ENCODE measurements at regions not wholly inside any gene's neighbourhood (a gene's known extent, or its start where the extent isn't known, plus 50 kb on each side); places are given as distances from the start of the nearest gene placed in this dataset.

DNA sequence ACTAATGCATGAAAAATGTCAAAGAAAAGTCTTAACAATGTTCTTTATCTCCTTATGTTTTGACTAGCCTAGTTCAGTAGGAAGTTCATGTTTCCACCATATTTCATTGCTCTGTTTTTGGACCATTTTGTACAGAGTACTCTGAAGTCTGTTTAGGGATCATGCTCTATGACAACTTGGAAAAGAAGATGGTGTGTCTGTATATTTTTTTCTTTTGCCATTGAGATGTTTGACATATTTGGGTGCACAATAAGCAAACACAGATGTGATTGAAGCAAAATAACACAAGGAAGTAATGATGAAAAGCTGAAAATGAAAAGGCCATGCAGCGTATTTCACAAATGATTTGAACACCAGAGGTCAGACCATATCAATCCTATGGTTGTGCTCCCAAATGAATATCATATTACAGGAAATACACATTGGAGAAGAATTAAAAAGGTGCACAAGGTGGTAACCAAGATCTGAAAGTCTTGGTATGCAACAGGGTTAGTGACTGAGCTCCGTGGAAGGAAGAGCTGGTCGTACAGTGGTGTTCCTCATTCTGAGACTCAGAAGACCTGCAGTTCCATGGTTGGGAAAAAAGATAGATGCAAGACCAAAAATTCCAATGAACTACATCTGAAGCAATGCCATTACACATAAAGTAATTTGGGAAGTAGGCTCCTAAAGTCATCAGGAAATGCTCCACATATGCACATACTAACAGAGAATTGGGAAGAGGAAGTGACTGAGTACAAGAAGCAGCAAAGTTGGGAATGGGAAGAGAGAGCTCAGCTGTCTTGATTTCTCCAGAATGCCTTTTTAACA lies 463.5 kb downstream of the LMO4 start:
- no peak for DNase-seq

DNA sequence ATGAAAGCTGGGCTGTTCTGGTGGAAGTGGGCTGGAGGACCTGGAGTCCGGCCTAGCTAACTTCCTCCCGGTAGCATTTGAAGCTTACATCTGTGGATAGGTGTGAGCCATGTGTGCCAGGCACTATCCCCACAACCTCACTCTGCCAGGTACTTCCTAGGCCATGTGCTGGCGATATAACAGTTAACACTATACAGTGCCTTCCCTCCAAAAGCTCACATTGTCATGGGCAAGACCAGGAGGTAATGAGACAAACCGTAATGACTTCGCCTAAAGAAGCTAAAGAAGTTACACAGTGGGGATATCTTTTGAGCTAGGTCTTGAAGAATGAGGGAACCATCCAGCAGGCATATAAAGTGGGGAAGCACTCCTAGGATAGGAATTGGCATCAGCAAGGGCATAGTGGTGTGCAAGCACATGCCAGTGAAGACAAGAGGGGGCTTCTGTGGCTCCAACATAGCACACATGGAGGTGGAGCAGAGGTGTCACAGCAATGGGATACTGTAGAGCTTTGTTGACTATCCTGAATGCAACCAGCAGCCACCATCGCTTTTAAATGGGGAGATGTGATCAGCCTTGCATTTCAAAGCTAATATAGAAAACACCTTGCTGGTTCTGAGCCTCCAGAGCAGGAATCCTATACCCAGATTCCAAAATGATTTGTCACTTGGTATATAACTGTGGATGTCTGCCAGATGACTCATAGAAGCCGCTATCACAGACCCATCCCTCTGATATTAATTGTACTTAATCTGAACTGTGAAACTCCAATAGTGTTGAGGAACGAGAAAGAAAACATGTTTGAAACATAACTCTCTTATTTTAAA lies 466.3 kb downstream of the LMO4 start:
- no peak for DNase-seq

DNA sequence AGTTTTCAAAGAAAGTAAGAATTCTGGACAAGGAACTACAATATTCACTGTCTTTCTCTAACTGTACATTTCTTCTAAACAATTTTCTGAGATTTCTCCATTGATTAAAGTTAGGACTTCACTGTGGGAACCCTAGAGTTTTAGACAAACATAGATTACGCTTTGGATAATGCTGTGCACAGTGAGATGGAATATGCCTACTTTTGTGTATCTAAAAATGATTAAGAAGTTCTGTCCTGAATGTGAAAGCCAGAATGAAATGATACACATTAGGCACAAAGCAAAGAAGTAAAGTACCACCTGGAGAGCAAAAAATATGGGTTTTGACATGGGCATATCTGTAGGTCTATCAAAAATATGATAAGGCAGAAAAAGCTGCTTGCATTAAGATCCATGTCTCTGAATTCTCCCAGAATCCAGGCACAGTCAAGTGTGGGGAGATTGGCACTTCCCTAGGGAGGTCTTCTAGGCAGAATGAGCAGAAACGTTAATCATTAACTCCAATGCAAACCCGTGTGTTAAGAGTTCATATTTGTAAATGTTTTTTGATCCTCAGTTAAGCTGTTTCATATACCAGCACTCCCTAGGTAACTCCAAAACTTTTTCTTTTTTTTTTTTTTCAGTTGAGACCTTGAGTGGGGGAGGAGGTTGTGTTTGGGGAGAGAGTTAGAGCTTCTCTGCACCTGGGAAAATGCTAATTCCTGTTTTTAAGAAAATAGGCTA lies 467.1 kb downstream of the LMO4 start:
- DNase-seq = no peak

DNA sequence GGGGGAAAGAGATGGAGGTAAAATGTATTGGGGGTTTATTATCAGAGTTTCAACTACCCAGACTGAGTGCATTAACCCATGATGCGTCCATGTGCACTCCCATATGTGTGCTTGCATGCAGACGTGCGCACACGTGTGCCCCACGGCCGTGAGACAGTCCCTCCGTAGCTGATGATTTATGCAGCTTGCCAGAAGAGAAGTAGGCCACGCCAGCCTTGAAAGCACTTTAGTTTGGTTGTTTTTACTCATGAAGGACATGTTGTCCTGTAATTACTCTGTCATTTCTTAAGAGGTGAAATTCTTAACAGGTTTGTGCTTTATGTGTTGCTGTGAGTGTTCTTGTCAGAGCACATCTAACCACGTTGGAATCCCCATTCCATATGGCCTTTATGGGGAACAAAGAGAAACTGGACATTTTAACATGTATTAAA lies 467.8 kb downstream of the LMO4 start:
- no peak for DNase-seq

DNA sequence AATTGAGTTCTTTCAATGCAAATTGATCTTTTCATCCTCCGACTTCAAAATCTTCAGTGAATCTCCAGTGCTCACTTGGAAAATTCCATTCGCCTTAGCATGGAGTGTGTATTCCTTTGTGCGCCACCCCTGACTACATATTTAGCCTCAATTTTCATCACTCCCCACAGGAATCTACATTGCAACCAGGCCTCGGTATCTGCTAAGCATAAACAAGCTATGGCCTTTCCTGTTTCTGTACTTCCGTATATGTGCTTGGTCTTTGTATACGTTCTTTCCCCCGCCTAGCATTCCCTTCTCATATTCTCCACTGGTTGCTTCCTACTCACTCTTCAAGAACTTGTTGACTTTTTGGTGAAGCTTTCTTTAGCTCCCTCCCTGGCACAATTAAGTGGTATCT lies 470.8 kb downstream of the LMO4 start:
- DNase-seq = no peak

DNA sequence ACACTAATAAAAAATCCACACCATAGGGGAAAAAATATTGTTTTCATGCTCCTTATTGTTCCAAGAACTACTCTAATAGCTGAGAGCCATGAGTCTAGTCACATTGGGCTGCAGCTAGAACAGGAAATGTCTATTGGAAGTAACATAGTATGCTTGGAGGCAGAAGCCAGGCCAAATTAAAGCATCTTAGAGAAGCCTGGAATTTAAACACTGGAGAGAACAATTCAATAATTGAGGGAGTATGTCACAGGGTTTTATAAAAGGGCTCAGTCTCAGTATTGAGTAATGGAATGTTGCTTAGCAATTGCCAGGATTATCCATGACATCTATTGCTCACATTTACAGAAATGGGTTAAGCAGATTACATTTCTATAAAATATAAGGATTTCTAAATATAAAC lies 471.3 kb downstream of the LMO4 start:
- no peak for DNase-seq

DNA sequence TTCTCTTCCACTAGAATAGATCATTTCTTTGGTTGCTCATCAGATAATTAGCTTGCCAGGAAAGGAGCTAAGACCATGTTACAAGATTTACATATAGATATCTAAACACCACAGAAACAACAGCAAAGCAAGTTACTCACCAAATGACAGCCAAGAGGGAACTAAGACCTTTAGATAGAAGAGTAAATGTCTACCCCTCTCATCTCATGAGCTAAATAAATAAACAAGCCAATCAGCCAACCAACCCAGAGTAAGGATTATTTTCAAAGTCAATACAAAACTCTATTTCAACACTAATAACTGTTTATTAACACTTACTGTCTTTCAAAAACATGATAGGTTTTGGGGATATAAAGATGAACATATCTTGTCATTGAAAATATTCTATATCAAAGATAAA lies 474.7 kb downstream of the LMO4 start:
- no peak for DNase-seq

DNA sequence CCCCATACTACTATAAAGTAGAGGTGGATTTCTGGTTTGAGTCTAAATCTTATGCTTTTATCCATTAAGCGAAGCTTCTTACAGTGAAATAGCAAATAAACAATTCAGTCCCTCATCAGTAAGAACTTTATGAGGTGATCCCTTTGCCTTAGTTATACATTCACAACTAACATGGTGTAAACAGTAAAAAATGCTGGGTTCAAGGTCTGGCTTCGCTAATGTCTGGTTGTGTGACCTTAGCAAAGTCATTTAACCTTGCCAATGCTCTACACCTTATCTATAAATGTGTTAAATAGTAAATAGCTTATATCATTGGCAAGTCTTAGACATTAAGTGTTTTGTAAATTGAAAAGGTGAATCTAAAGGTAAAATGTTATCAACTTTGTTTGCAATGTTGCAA lies 475.4 kb downstream of the LMO4 start:
- no peak for DNase-seq

DNA sequence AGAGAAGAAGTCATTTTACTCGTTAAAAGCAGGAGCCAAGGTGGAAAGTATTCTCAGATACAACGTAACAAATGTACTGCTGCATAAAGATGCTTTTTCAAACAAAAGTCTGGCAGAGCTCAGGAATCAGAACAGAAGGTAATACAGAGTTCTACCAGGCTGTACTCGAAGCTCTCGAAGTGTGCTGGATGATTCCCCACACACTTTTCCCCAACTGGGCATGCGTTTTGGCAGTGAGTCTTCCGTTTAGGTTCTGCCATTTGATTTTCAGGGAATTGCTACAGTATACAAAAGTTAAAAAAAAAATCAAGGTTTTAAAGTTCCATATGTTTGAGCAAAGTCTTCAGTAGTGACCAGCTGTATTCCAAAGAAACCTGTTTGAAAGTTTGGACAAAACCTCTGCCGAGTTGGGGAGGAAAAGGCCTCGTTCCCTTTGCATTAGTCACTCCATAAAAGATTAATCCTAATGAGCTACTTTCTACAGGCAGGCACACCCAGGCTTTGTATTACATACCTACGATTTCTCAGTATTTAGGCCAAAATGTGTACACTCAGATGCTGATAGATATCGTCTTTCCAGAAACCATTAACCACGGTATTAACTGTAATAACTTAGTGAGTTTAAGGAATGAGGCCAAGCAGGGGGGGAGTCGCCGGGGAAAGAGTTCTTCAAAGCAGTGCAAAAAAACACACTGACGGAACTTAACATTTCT lies 477.1 kb downstream of the LMO4 start:
- DNase-seq = no peak

DNA sequence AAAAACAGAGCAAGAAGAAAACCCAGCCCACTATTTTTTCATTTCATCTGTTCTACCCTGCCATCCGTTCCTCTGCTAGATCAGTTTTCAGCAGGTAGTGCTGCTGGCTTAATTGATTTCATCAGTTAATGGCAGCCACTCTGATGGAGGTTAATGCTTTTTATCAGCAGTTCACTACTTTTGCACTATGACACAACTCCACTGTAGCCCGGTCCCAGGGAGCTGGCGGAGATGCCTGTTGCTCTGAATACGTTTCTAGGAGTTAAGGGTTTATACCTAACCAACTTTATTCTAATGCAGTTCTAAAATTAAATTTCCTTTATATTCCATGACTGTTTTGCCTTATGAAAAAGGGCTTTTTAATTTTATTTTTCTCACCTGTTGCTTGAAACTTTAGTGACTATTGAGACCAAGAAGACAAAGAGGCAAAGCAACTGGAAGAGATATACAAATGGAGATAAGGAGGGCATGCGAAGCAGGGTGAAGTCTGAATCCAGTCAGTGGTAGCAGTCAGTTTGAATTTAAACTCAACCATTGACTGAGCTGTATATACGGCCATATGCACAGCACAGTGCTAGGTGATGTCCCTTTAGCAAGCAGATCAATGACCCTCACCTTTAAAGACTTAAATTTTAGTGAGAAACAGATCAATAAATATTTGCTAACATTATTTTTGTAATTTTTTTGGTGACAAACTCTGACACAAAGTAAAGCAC lies 477.9 kb downstream of the LMO4 start:
- DNase-seq = no peak

DNA sequence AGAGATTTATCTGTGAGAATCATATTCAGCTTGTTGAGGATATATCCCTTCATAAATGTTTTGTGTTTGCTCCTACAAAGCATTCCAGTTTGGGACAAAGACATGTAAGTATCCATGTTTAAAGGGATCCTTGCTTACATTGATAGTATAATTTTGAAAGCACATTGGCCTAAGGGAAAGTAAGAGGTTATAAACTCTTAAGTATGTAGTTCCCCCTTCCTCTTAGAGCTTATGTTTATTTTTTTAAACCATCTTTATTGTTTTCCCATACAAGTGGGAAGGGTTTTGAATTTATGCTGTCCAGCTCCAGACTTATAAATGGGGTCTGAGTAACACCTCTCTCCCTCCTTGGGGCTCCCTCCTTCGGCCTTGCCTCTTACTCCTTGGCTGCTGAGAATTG lies 481.5 kb downstream of the LMO4 start:
- no peak for DNase-seq

DNA sequence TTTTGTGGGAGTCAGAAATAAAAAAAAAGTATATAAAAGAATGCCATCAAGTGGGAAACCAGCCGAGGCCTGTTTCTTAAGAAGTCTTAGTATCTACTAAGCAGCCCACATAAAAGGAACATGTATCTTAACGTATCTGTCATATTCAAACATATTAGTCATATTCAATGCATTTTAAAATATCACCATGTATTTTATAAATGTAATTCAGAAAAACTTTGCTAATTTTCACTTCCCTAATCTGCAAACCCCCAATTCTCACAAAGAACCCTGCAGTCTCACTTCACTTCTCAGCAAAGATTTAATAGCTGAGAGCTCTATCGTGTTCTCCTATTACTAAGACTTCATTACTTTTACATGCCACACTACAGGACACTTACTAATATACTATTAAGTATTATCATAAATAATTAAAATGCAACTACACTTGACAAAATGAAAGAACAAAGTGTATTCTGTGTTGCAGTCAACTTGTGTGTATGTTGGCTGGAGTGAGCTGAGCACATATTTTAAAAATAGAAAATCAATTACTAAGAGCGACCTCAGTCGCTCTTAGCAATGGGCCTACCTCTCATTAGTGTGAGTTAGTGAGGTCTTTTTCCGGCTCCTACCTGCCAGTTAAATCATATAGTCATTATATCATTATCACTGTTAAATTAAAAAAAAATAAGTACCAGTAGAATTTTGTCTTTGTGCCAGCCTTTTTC lies 484.3 kb downstream of the LMO4 start:
- DNase-seq = no peak

DNA sequence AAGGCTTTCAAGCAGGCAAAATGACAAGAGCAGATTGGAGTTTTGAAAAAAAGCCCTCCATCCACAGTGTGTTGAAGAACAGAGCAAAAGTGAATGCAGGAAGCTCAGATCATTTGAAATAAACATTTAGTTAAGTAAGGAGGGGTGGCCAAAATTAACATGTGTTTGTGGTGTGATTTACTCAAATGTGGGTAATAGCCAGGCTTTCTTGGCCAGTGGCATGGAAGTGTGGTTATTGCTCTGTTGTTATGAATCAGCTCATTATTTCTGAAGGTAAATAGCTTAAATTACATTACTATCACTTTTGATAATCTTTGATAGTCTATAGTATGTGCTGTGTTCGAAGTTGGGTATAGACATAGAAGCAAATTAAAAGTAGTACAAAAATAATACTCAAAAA lies 485.9 kb downstream of the LMO4 start:
- DNase-seq = no peak

DNA sequence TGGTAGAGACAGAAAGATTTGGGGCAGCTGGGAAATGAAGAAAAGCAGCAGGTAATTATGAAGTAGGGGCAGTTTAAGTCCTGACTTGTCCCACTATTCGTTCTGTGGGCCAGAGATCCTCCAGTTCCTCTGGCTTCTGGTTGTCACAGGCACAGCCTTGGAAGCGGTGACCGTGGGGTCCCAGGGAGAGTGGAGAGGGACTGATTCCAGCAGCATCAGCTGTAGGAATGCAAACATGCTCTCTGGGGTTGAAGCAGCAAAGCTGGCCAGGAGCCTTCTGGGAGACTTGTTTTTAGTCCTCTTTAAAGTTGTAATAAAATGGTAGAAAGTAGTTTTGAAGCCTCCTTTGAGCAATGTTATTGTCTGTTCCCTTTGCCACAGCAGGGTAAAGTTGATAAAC lies 488.0 kb downstream of the LMO4 start:
- DNase-seq = no peak

DNA sequence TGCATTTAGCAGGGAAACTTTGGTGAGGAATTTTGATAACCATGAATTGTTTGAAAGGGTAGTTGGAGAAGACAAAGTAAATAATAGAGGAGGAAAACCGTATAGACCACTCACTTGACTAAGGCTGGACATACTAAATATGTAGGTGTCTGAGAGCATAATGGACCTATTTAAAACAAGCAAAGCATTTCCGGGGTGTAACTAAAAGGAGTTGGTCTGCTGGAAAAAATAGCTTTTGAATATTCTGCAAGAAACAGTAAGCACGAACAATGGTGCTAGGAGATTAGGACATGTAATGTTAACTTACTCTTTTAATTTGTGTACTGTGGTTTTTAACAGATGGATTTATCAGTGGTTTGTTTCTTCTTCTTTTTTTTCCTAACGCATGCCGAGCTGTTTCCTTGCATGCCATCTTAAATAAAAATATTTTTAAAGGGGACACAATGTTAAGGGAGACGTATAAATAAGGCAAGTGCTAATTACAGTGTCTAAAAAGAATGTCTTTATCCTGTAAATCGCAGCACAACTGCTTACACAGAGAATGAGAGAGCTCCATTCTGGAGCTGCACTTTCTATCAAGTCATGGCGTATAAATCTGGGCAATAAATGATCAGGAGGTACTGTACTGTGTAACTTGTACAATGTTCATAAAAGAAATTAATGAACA lies 492.1 kb downstream of the LMO4 start:
- DNase-seq = no peak

DNA sequence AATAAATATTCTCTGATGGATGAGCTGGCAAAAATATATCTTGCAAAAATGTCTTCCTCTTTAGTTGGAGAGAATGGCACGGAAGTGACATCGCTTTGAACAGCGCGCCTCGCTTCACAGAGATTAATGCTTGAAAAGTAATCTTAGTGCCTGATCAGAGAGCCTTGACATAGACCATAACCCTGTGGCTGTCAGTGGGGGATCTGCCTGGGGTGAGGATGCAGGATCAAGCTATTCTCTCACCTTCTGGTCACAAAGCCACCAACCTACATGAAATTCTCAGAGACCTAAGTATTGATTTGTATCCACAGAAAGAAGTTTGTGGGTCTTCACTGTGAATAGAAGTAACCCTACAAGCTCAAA lies 492.6 kb downstream of the LMO4 start:
- DNase-seq = no peak

DNA sequence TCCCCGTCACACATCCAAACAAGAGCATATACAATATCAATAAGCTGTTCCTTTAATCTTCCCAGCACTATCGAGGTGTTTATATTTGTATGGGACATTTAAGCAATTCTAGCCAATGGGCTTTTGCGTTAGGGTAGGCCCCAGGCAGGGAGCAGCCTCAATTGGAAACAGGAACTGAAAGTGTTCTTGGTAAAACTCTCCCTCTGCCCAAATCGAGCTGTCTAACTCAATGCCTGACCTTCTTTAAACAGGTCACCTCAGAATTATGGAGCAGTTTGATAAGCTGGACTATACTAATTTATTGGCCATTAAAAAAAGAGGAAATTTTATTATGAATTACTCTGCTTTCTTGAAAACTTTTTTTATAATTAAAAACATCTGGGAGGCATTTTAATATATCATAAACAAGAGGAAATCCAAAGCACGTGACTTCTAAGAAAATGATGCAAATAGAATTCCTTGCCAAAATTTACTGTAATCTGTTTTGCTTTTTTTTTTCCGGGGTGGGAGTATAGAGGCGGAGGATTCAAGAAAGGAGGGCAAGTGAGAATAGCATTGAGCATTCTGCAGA lies 498.1 kb downstream of the LMO4 start:
- peak; percentile 5 for DNase-seq

DNA sequence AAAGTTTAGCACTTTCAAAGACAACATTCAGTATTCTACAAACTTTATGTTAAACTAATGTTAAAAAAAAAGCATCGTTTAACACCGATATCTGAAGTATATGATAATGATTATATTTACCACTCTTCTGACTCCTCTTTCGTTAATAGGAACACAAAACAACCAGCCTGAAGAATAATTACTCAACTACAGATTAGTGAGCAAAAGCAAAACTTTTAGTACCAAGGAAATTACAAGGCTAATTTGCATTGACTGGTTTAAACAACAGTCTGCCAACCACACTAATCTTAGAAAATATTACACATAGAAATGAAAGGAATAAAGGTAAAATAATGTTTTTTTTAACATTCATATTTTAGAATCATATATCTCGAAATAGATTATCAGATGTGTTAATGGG lies 500.7 kb downstream of the LMO4 start:
- DNase-seq = no peak

DNA sequence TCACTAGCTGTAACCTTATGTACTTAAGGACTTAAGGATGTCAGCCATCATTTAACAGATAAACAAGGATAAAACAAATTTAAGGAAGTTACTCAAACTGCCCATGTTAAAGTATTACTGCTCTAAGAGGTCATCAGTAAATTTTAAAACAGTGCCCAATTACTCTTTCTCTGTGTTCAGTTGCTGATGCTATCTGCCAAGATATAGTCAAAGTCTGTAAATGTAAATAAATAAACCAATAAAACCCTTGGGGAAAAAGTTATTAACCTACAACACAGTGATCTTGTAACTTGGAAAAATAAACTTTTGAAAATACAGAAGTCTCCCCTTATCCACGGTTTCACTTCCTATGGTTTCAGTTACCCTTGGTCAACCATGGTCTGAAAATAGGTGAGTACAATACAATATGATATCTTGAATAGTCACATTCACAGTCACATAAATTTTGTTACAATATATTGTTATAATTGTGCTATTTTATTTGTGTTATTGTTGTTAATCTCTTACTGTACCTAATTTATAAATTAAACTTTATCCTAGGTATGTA lies 501.8 kb downstream of the LMO4 start:
- DNase-seq = no peak

DNA sequence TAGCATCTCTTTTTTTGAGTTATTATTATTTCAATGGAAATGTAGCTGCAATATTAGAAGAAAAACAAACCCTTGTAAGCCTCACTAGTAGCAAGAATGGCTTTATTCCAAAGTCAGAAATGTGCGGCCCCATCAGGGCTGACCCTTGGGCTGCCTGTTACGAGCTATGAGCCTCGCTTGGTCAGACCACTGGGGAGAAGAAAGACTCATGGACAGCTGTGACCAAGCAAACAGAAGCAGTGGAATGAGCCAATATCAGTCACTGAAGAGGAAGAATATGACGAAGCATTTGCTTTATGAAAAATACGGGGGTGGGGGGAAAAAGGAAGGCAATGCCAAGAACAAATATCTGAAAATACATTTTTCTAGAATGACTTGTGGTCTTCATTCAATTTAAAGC lies 504.5 kb downstream of the LMO4 start:
- DNase-seq = no peak

DNA sequence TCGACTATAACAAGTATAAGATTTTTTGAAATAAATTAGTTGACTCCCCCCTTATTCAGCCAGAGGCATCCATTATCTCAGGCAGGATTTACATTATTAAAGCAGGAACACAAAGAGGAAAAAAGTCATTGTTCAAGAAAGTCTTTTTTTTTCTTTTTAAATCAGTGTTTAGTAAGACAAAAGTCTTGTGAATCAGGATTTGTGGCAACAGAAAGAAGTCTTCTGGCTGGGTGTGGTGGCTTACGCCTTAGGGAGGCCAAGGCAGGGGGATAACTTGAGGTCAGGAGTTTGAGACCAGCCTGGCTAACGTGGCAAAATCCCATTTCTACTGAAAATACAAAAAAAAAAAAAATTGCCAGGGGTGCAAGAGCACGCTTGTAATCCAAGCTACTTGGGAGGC lies 505.5 kb downstream of the LMO4 start:
- DNase-seq = no peak
